Stimulated activated CD8-positive, alpha-beta memory T cell treated with anti-CD3 and anti-CD28 coated beads, Interleukin-15, amount 100 ng/mL, for 24 hours (primary cell): ENCODE measurements at regions not wholly inside any gene's neighbourhood (a gene's known extent, or its start where the extent isn't known, plus 50 kb on each side); places are given as distances from the start of the nearest gene placed in this dataset.
"Not testable (repeated sequence)": the region's sequence is repeated elsewhere in the genome, so short reads cannot be mapped to it uniquely, and the experiment has no call there.

Experiments used
- DNase-seq: peaks from one replicate; pipeline ENCODE4 v3.0.0-alpha.2; 2020; ENCODE audit warnings: low read depth

GRCh38 chr12:127469331-127469730, 797.6 kb upstream of the TMEM132C start:
- no peak for DNase-seq

DNA sequence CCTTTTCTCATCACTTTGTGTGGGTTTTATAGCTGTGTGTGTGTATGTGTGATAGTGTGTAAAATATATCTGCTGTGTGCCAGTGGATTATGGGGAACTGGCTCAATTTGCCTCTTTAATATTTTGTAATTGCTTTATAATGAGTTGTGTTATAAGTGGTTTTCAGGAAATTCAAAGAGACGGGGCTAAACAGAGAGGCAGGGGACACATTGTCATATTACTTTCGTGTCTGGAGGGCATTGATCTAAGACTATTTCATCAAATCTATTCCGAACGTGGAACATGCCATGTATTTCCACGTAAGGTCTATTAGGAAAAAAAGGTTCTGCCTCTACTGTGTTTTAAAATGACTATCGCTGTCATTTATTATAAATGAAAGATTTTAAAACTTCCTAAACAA, 793.2 kb upstream of the TMEM132C start:
- no peak for DNase-seq

DNA sequence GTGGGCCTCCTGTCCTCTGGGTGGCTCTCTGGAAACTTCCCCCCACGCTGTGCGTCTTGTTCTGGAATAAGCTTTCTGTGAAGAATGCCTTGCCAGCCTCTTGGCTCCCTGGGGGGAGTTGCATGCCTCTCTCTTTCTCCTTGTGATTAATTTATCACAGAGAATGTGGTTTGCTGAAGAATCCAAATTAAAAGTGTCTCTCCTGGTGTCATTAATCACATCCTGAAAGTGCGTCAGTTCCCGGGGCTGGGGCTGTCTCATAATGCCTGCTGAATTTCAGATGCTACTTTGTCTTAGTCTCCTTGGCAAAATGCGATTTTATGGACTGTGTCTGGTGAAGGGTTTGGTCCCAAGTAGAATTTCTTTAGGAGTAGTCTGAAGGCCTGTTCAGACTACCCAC, 787.7 kb upstream of the TMEM132C start:
- DNase-seq: no peak

GRCh38 chr12:127480775-127481314, 786.1 kb upstream of the TMEM132C start:
- no peak for DNase-seq

DNA sequence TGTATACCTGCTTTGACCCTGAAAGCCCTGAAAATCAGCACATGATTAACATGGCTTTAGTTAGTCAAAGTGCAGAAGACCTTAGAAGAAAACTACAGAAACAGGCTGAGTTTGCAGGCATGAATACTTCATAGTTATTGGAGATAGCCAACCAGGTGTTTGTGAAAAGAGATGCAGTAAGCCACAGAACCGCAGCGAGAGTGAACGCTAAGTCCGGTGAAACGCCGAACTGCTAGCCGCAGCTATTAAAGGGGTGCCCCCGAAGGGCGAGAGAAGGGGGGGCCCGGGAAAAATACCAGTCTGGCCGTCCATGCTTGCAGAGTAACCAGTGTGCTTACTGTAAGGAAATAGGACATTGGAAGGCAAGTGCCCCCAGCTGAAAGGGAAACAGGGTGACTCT, 784.0 kb upstream of the TMEM132C start:
- DNase-seq: no peak

DNA sequence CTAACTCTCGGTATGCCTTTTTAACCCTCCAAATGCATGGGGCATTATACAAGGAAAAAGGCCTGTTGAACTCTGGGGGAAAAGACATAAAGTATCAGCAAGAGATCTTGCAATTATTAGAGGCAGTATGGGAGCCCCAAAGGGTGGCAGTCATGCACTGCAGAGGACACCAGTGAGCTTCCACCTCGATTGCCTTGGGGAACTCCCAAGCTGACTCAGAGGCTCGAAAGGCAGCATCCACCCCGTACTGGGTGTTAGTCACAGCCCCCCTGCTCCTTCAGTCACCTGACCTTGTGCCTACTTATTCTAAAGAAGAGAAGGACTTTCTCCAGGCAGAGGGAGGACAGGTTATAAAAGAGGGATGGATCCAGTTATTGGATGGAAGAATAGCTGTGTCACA, 781.4 kb upstream of the TMEM132C start:
- no peak for DNase-seq

GRCh38 chr12:127487031-127487430, 779.9 kb upstream of the TMEM132C start:
- DNase-seq: no peak

GRCh38 chr12:127489061-127489460, 777.9 kb upstream of the TMEM132C start:
- DNase-seq: no peak

GRCh38 chr12:127494961-127495915, 771.7 kb upstream of the TMEM132C start:
- DNase-seq: no peak

DNA sequence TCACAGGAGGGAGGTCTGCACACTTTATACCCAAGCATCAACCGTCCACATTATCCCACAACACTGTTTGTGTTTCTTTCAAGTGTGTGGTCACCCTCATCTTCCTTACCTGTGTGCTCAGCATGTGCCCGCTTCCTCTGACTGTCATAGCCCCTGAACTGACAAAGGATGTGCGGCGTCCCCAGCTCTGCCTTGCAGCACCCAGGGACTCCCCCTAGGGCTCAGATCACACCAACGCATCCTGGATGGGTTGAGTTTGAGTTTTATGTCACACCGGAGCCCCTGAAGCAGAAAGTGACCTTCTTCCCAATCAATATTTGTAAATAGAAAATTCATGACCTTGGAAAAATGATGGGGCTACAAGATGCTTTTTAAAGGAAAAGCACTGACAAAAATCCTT, 770.7 kb upstream of the TMEM132C start:
- DNase-seq: no peak

- no peak for DNase-seq
Measured at GRCh38 chr12:127500512-127501035, 766.4 kb upstream of the TMEM132C start.

DNA sequence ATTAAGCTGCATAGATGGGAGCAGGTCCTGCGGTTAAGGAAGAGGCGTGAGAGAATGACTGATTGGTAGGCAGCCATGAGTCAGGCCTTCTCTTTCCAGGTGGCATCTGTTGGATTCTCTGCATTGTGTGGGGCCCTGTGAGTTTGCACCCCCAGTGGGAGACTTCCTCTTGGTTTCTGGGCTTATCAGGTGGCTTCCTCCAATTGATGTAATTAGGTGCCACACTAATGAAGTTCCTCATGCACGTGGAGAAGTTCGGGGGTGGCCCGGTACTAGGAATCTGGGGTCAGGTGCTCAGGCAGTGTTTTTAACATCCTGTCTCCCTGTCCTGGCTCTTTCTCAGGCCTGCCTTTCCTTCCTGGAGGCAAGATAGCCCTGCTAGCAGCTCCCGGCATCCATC, 765.1 kb upstream of the TMEM132C start:
- DNase-seq: no peak

DNA sequence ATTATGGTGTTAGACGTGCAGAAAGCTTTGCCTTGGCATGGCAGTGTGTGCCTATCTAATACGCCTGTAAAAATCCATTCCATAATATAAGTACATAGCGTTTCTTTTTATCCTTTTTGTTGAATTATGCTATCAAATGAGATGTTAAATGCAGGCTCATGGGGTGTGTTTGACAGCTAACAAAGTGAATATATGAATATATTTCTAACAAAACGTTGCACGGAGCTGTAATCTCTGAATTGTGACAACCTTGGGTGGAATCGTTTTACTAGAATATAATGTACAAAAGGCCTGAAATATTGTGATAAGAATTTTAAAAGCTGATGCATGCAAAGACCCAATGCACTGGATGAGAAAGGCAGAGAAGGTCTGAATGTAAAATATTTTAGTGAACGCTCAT, 763.7 kb upstream of the TMEM132C start:
- DNase-seq: no peak

DNA sequence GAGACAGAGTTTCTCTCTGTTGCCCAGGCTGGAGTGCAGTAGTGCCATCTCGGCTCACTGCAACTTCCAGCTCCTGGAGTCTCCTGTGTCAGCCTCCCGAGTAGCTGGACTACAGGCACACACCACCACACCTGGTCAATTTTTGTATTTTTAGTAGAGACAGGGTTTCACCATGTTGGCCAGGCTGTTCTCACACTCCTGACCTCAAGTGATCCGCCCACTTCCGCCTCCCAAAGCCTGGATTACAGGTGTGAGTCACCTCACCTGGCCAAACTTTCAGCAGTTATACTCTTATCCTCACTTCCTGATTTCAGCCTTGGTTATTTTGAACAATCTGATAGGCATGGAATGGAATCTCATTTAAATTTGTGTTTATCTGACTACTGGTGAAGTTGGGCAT, 763.0 kb upstream of the TMEM132C start:
- not testable (repeated sequence) for DNase-seq

DNA sequence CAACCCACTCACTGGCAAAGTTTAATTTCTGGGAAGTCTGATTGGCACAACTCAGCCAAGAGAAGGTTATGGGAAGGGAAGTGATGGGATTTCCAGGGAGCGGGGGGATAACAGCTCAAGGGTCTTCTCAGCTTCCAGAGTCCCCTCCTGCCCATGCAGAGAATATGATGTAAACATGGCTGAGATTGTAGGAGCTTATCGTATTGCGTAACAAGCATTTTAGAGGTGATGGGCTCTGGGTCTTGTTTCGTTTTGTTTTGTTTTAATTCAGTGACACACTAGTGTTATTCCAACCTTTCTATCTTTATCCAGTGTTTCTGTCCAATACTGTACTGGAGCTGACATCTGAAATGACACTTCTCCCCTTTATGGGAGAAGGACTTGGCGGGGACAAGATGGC, 762.1 kb upstream of the TMEM132C start:
- no peak for DNase-seq

DNA sequence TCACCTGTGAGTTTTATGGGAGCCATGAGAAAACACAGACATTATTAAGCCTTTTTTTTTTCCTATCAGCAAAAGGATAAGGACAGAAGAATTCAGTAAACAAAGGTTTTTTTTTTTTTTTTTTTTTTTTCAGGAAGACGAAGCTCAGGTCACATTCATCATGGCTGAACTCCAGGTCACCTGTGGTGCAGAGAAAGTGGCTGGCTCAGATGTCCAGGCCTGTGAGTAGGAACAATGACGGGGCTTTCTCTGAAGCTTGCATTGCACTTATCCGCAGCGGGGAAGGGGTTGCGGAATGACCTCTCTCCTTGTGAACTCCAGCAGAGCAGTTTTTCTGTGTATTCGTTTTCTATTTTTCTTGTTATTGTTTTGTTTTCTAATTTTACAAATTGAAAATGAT, 759.6 kb upstream of the TMEM132C start:
- DNase-seq: no peak

- DNase-seq: no peak
Measured at GRCh38 chr12:127509066-127509778, 757.7 kb upstream of the TMEM132C start.

- DNase-seq: no peak
Measured at GRCh38 chr12:127515941-127516340, 751.0 kb upstream of the TMEM132C start.

DNA sequence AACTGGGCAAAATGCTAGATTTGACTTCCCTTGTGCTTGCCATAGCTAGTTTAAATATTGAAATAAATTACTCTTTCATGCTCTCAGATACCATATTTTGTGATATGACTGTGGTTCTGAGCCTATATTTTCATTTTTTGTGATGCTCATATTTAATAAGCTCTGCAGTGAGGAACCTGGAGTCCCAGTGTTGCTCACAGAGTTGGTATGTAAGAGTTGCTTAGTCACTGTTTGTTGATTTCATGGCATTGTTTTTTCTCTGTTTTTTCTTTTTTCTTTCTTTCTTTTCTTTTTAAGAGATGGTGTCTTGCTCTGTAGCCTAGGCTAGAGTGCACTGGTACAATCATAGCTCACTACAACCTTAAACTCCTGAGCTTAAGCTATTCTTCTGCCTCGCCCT, 750.5 kb upstream of the TMEM132C start:
- no peak for DNase-seq

GRCh38 chr12:127519779-127520178, 747.2 kb upstream of the TMEM132C start:
- no peak for DNase-seq

DNA sequence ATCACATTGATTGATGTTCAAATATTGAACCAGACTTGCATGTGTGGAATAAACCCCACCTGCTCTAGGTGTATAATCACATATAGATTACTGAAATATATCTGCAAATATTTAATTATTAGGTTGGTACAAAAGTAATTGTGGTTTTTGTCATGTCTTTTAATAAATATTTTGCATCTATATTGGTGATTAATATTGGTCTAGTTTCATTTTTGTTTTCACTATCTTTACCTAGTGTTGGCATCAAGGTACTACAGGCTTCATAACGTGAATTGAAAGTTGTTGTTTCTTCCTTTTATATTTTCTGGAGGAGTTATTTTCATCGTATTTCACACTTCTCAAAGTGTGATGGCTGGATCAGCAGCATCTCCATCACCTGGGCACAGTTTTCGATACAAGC, 740.0 kb upstream of the TMEM132C start:
- no peak for DNase-seq

DNA sequence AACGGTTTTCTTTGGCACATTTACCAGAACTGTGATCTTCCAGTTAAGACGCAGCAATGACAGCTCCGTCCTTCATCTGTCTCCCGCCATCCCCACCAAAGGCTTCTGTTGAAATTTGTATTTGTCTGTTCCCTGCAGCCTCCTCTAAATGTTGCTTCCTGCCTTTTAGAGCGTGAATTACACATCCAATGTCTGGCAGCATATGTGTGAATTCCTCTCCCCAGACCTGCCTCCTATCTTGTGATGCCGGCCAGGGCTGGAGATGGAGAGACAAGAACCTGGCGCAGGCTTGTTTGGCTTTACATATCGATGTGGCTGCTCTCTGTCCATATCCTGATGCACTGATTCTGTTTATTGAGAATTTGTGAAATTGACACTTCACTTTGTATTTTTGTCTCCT, 738.4 kb upstream of the TMEM132C start:
- no peak for DNase-seq

GRCh38 chr12:127531542-127531941, 735.4 kb upstream of the TMEM132C start:
- DNase-seq: no peak
